SIG-M5 treated with dmso at 0.1 percent for 504 hours (cell line): ENCODE measurements at regions not wholly inside any gene's neighbourhood (a gene's known extent, or its start where the extent isn't known, plus 50 kb on each side); places are given as distances from the start of the nearest gene placed in this dataset.

Experiments used
- DNase-seq: peaks from one replicate; lab custom pipeline; 2025; ENCODE audit not compliant: unreplicated experiment; lab: John Stamatoyannopoulos, UW

DNA sequence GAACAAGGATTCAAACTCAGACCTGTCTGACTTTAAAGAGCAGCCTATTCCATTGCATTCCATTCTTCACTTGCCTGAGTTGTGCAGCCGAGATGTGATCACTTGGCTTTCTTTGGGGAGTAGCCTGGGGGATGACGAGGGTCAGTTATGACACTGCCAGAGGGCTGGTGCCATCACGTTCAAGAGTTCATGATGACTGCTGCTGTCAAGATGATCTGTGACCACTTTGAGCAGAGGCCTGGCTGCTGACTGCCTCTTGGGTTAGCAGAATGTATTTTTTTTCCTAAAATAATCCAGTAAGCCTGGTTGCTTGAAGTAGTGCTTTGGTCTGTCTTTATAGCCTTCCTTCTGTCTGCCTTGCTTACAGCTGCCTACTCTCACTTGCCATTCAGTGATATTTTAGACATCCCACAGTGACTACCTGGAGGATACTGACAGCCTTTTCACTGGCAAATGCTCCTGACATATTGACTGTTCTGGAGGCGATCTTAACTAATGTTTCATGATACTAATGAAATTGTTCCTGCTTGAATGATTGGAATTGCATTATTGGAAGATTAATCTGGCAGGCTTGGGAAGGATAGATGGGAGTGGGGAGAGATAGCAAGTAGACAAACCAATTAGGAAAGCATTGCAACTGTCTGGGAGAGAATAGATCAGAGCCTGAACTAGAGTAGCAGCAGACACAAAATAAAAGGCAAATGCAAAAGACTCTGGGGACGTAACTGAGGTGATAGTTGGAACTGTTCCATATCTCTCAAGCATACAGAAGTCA lies 221.6 kb upstream of the LCORL start:
- no peak for DNase-seq

DNA sequence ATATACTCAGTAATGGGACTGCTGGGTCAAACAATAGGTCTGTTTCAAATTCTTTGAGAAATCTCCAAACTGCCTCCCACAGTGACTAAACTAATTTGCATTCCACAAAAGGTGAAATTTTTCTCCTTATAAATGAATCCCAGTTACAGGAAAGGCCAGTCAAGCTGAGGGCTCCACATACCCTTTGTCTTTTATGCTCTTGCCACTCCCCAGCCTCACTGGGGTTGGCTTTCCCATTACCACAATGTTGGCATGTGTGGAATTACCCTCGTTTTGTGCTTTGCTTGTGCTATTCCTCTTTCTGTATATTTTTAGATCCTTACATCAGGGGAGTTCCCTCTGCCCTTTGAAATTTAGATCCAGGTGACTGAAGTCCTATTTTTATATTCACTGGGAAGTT lies 220.2 kb upstream of the LCORL start:
- DNase-seq = no peak

DNA sequence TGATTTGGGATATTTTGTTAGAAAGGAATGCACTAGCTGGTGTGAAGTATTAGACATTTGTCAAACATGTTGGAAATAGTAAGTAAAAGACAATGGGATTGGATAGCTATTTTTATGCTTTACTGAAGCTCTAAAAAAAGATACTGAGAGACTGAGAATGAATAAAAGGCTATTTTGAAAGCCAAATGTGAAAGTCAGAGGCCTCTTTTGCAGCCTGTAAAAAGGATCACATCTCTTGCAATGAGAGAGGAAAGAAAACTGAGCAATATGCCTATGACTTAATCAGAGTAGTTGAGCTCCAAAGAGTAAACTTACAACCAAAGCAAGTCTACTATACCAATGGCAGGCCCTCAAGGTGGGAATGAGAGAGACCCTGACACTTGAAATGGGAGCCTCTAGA lies 212.6 kb upstream of the LCORL start:
- DNase-seq = no peak

DNA sequence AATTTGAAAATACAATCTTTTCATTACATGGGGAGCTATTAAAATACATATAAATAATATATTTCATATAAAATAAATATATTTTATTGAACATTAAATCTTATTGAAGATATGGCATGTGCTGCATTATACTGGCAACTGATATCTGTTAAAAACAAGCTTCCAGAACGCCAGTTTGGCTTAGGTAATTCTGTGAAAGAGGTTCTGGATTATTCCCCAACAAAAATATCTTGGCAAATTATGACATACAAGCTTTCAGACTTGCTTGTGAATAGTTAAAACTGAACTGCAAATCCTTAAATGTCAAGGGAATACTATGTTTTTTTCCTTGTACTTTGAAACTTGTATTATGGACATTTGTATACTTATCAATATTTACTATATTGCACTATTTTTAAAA lies 210.2 kb upstream of the LCORL start:
- DNase-seq = no peak

DNA sequence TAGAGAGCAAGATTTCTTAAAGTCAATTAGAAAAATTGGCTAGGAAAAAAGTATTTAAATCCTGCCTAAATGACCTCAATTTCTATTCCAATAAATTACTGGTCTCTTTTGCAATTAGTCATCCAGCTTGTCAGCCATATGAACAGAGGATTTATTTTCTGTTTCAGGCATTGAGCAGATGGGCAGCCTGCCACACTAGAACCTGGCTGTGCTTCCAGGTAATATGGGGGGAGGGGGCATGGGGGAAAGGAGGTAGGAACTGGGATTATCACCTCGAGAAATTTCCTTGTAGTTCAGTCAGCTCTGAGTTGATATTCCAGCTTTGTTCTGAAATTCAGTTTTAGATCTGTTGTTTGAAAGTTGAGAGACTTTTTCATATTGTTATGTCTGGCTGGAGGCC lies 206.3 kb upstream of the LCORL start:
- DNase-seq = no peak

GRCh38 chr4:18214411-18215055 lies 193.0 kb upstream of the LCORL start:
- no peak for DNase-seq

GRCh38 chr4:18213576-18214198 lies 192.1 kb upstream of the LCORL start:
- no peak for DNase-seq

DNA sequence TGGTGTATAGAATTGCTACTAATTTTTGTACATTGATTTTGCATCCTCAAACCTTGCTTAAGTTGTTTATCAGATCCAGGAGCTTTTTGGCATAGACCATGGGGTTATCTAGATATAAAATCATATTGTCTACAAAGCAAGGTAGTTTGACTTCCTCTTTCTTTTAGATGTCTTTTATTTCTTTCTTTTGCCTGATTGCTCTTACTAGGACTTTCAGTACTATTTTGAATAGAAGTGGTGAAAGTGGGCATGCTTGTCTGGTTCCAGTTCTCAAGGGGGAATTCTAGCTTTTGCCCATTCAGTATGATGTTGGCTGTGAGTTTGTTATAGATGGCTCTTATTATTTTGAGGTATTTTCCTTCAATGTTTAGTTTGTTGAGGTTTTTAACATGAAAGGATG lies 187.9 kb upstream of the LCORL start:
- no peak for DNase-seq

DNA sequence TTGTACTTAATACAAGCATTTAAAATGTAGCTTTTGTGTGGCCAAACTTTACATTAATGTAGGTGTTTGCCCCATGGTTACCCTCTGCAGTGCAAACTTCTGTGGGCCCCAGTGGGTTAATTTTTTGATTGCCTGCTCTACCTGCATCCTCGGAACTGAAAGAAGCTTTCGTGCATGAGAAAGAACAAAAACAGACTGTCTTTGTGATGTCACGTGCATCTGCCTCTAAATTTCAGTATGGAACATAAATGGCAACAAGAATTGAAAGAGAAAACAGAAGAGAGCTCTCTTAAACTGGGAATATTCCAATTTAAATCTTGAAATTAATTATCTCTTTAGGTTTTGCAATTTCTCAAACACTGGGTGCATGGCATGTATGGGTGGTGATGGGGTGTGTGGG lies 182.4 kb upstream of the LCORL start:
- no peak for DNase-seq

GRCh38 chr4:18202486-18202885 lies 180.9 kb upstream of the LCORL start:
- no peak for DNase-seq

- no peak for DNase-seq
Observed at GRCh38 chr4:18201885-18202284, 180.3 kb upstream of the LCORL start.

GRCh38 chr4:18198653-18199052 lies 177.1 kb upstream of the LCORL start:
- no peak for DNase-seq

GRCh38 chr4:18197467-18197866 lies 175.9 kb upstream of the LCORL start:
- no peak for DNase-seq

DNA sequence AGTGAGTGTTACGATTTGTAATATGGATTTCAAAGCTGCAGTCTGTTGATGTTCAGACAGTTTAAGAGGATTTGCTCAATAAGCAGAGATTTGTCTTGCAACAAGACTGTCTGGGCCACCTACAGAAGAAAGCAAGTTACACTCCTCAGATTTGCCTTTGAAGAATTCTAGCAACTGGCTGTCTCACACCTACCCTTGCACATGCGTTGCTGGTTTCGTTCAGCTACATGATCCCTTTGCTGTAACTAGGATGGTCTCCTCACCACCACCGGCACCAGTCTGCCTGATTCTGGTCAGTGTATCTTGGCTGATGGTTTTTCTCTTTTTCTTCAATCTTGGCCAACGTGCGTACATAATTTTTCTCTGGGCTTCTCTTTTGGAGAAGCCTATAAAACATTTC lies 172.7 kb upstream of the LCORL start:
- DNase-seq = no peak

GRCh38 chr4:18192901-18193300 lies 171.3 kb upstream of the LCORL start:
- DNase-seq = no peak

DNA sequence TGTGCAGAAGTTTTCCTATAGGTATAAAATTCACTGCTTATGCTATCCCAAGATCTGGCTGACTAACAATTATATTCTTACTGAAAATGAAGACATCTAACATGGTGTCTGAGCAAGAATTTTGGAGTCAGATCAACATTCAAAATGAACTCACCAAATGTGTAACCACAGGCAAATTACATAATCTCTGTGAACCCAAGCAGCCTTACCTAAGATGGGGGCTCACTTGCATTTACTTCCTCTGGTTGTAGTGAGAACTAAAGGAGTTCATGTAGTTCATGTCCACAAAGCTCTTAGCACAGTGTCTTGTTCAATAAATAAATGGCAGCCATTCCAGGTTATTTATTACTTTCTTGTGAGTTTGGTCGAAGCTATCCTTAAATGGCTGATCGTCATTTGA lies 163.9 kb upstream of the LCORL start:
- no peak for DNase-seq

- DNase-seq = no peak
Observed at GRCh38 chr4:18180892-18181291, 159.3 kb upstream of the LCORL start.

DNA sequence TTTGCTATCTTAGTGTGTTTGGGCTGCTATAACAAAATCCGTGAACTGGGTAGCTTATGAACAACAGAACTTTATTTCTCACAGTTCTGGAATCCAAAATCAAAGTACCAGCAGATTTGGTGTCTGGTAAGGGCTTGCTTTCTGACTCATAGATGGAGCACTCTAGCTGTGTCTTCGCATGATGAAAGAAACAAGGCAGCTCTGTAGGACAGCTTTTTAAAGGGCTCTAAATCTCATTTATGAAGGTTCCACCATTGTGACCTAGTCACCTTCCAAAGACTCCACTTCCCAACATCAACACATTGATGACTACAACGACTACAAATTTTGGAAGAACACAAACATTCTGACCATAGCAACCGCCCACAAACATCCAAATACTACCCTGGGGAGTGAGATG lies 158.6 kb upstream of the LCORL start:
- no peak for DNase-seq

DNA sequence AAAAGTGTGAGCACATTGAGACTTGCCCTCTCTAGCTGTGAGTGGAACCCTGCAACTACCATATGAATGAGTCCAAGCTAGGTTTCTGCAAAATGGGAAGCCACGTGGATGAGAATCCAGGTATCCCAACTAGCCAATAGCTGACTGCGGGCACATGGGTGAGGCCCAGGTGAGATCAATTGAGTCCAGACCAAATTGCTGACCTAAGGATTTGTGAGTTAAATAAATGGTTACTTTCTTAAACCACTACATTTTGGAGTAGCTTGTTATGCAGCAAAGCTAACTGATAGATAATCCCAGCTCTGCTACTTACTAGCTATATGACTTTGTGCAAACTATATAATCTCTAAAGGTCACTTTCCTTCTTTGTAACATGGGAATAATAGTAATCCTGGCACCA lies 150.3 kb upstream of the LCORL start:
- no peak for DNase-seq

GRCh38 chr4:18167831-18168230 lies 146.3 kb upstream of the LCORL start:
- DNase-seq = no peak

- DNase-seq = no peak
Observed at GRCh38 chr4:18166925-18167324, 145.4 kb upstream of the LCORL start.

- DNase-seq = no peak
Observed at GRCh38 chr4:18162453-18162852, 140.9 kb upstream of the LCORL start.
